ENCODE measurements at regions not wholly inside any gene's neighbourhood (a gene's known extent, or its start where the extent isn't known, plus 50 kb on each side); places are given as distances from the start of the nearest gene placed in this dataset.

DNA sequence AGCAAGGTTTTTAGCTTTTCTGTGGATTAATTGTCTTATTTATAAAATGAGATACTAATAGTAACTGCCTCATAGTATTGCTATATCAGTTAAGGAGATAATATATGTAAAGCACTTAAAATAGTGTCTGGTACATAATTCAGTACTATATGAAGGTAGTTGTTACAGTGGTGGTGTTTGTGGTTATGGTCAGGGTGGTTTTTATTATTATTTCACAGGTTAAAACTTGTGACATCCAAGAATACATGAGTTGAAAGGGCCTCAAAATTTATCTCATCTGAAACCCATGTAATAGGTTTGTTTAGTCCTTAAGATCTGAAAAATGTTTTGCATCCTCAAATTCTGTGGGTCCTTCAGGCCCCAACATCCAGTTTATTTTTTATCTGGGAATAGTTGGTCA is 369.5 kb upstream of the LRATD1 start:
- no peak for DNase-seq (ENCODE audit: low spot score)
- TF ChIP-seq, protein P1, sequence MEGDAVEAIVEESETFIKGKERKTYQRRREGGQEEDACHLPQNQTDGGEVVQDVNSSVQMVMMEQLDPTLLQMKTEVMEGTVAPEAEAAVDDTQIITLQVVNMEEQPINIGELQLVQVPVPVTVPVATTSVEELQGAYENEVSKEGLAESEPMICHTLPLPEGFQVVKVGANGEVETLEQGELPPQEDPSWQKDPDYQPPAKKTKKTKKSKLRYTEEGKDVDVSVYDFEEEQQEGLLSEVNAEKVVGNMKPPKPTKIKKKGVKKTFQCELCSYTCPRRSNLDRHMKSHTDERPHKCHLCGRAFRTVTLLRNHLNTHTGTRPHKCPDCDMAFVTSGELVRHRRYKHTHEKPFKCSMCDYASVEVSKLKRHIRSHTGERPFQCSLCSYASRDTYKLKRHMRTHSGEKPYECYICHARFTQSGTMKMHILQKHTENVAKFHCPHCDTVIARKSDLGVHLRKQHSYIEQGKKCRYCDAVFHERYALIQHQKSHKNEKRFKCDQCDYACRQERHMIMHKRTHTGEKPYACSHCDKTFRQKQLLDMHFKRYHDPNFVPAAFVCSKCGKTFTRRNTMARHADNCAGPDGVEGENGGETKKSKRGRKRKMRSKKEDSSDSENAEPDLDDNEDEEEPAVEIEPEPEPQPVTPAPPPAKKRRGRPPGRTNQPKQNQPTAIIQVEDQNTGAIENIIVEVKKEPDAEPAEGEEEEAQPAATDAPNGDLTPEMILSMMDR (IDR thresholded peaks at IDR 0.05; ENCODE audit: extremely low read depth, missing control alignments): no peak

DNA sequence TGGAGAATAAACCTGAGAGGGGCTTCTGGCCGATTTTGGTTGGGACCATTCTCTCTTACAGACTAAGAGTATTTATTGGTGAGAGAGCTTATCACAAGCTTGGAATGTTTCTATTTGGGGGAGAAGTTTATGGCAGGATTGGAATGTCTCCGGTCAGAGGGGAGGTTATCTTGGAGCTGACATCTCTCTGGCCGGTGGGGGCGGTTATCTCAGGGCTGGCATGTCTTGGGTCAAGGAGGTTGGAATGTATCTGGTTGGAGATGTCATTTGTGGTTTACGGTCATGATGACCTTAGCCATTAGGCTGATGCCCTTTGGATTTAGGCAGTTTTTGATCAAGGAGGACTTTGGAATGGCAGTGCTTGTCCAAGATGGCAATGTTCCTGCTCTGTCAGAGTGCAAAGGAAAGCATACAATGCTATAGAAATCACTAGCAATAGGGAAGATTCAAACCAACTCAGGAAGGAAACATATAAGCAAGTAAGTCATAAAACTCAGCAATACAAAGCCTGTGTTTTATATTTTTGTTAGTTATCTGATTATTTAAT is 362.4 kb upstream of the LRATD1 start:
- TF ChIP-seq, protein P1 (IDR thresholded peaks at IDR 0.05; ENCODE audit: extremely low read depth, missing control alignments): no peak
- DNase-seq (ENCODE audit: low spot score): no peak

DNA sequence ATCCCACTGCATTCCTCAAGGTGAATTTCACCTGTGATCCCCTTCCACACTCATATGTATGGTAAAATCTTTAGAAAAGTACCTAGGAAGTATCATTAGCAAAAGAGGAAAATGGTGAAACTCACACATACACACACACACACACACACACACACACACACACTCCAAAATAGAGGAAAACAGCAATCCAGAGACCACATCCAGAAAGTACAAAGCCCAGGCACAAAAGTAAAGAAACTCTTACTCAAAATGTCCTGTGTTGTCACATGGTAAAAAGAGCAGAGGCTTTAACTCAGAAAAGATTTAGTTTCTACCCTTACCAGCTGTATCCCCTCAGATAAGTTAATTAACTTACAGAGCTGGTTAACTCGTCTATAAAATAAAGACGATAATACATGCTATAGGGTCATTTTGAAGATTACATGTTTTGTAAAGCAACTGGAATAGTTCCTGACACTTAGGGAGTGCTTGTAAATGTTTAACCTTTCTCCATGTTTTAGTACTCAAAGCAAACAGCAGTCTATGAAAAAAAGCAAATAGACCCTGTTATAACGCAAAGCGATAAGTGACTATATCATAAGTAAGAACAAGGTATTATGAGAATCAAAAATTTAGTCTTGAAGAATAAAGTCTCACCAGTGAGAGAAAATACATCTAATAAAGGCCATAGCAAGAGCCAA is 360.0 kb upstream of the LRATD1 start:
- TF ChIP-seq, protein P1 (IDR thresholded peaks at IDR 0.05; ENCODE audit: extremely low read depth, missing control alignments): no peak
- DNase-seq (ENCODE audit: low spot score): no peak

DNA sequence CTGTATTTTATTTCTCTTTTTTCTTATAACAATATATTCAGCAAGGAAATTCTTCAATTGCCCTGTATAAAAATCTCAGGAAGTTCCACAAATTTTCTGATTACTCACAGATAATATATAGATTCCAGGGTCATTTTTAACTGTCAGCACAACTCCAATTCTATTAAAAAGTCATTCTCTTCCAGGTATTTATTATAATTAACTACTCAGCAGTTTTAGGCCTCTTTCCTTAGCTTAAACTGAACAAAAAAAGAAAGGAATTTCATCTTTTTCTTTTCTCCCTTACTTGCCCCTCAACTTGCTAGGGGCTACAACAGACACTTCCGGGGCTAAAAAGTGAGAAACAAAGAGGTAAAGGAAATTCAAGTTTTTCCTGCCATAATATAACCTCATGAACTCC is 358.9 kb upstream of the LRATD1 start:
- no peak for DNase-seq (ENCODE audit: low spot score)
- TF ChIP-seq, protein P1 (IDR thresholded peaks at IDR 0.05; ENCODE audit: extremely low read depth, missing control alignments): no peak

DNA sequence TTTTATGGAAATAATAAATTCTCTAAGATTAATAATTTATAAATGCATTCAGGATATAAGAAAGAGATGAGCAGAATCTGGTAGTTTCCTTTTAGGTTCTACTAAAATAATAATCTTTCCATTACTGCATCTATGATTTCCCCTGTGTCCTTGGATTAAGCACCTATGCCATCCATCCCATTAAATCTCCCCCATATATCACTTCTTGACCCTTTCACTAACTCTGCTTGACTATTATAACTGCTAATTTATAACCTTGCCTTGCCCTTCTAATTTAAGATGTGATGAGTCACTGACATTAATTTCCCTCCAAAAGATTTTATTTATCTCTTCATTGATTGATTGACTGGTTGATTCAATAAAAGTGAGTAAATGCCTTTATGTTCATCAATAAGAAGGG is 348.3 kb upstream of the LRATD1 start:
- TF ChIP-seq, protein P1 (IDR thresholded peaks at IDR 0.05; ENCODE audit: extremely low read depth, missing control alignments): no peak
- DNase-seq (ENCODE audit: low spot score): no peak

DNA sequence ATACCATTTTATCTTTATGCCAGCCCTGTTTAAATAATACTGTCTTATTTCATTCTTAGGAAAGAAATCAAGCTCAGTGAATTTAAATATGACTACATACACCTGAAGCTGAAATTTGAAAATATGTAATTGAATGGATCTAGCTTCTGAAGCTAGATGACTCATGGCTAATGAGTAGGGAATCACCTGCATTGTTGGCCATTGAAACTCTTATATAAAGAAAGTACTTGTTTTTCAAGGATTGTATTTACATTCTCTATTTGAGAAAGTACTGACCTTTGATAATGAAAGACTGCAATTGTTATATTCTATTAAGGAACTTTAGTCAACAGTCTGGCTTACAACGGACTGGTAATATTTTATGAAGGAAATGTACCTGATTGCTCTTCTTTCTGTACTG is 346.7 kb upstream of the LRATD1 start:
- TF ChIP-seq, protein P1 (IDR thresholded peaks at IDR 0.05; ENCODE audit: extremely low read depth, missing control alignments): no peak
- DNase-seq (ENCODE audit: low spot score): no peak

DNA sequence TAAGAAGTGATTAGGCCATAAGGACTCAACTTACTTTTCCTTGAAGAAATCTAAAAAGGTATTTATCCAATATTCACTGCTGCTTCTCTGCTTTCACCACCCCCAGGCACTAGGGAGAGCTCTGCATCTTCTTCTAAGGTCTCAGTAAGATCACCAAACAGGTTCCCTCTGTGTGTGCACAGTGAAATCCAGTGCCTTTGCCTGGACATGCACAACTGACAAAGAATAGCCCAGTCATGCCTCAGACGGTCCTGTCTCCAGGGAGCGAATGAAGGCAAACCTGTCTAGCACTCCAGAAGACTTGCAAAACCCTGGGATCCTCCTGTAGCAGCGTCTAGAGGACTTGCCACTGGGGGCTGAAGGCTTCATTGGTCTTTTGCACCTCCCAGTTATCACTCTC is 344.5 kb upstream of the LRATD1 start:
- DNase-seq (ENCODE audit: low spot score): no peak
- TF ChIP-seq, protein P1 (IDR thresholded peaks at IDR 0.05; ENCODE audit: extremely low read depth, missing control alignments): no peak

Measured in GM20000 (cell line).